ENCODE measurements at regions not wholly inside any gene's neighbourhood (a gene's known extent, or its start where the extent isn't known, plus 50 kb on each side); places are given as distances from the start of the nearest gene placed in this dataset.

DNA sequence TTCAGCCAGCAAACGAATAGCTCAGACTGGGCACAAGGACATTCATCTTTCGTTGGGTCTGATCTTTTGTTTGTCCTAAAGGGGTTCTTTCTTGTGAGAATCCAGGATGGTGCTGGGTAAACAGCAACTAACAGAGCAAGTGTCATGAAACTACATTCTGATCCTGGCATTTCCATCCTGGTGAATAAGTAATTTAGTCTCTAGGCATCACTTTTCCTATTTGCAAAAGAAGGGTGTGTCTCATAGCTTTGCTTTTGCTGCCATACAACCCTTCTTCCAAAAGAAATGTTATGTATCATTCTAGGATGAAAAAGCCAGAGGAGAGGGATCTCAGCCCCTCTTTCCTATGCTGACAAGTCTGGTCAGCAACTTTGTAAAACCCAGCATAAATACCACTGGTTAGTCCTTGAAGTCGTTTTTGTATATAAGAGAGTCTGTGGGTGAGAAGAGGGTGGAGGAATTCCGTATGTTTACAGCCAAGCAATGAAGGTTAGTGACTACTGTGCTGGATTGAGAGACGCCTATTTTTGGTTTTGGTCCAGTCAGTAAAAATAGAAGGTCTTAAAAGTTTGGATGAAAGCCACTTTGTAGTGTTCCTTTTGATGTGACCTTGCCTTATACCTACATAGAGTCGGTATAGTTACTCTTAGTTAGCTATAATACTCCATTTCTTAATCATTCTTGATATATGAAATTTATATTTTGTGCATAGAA is 88.4 kb upstream of the SLC25A13 start:
- TF ChIP-seq, protein P1, sequence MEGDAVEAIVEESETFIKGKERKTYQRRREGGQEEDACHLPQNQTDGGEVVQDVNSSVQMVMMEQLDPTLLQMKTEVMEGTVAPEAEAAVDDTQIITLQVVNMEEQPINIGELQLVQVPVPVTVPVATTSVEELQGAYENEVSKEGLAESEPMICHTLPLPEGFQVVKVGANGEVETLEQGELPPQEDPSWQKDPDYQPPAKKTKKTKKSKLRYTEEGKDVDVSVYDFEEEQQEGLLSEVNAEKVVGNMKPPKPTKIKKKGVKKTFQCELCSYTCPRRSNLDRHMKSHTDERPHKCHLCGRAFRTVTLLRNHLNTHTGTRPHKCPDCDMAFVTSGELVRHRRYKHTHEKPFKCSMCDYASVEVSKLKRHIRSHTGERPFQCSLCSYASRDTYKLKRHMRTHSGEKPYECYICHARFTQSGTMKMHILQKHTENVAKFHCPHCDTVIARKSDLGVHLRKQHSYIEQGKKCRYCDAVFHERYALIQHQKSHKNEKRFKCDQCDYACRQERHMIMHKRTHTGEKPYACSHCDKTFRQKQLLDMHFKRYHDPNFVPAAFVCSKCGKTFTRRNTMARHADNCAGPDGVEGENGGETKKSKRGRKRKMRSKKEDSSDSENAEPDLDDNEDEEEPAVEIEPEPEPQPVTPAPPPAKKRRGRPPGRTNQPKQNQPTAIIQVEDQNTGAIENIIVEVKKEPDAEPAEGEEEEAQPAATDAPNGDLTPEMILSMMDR (IDR thresholded peaks at IDR 0.05; ENCODE audit: extremely low read depth in 1 of 2, insufficient read depth in 1 of 2, low read depth in 1 of 2, low read length in 2 of 2) = no peak
- TF ChIP-seq POLR2A (IDR thresholded peaks at IDR 0.05; ENCODE audit: low read depth, low read length) (no peak), EZH2 (IDR thresholded peaks at IDR 0.05; ENCODE audit: borderline replicate concordance, low read depth, low read length, severe bottlenecking) (no peak), GATA2 (IDR thresholded peaks at IDR 0.05; ENCODE audit: insufficient read depth, insufficient read length, low read depth, low read length) (no peak), POLR2AphosphoS5 (IDR thresholded peaks at IDR 0.05; ENCODE audit: insufficient read depth, low read depth, low read length) (no peak), MYC (IDR thresholded peaks at IDR 0.05; ENCODE audit: low read depth, low read length) (no peak), FOS (IDR thresholded peaks at IDR 0.05; ENCODE audit: borderline replicate concordance, insufficient read depth, low read length) (no peak), JUN (IDR thresholded peaks at IDR 0.05; ENCODE audit: borderline replicate concordance, insufficient read depth, insufficient read length, low read depth) (no peak)
- TF ChIP-seq, protein P2, sequence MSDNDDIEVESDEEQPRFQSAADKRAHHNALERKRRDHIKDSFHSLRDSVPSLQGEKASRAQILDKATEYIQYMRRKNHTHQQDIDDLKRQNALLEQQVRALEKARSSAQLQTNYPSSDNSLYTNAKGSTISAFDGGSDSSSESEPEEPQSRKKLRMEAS (IDR thresholded peaks at IDR 0.05; ENCODE audit: insufficient read depth, insufficient read length) = no peak
